Fibroblast of skin of scalp (primary cell): ENCODE measurements at regions not wholly inside any gene's neighbourhood (a gene's known extent, or its start where the extent isn't known, plus 50 kb on each side); places are given as distances from the start of the nearest gene placed in this dataset.
"Not testable (repeated sequence)": the region's sequence is repeated elsewhere in the genome, so short reads cannot be mapped to it uniquely, and the experiment has no call there.

Experiments used
- DNase-seq: peaks from one replicate; pipeline ENCODE4 v3.0.0-alpha.2; 2013

DNA sequence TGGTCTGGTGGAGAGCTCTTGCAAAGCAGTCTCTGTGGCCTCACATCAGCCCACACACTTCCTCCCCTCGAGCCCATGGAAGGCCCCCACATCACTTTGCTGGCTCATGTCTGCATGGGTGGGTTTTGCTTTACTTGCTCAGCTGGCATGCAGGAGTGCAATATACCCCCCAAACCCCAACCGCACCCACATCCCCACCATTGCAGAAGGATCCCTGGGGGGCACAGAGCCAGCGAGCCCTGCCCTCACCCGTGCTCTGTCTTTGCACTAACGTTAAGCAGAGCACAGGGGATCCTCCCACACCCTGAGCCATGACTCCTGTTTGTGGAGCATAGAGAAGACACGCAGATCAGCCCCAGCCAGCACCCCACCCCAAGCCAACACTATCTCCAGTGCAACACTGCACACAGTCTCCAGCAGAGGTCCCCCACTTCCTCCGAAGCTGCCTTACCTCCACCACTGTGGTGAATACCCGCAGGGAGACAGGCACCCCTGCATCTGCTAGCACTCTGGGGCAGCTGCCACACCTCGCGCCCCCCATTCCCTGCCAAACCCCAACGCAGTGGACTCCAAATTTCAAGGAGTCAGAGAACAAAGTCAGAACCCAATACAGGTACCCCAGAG, 177.8 kb upstream of the RGPD4 start:
- DNase-seq = no peak

DNA sequence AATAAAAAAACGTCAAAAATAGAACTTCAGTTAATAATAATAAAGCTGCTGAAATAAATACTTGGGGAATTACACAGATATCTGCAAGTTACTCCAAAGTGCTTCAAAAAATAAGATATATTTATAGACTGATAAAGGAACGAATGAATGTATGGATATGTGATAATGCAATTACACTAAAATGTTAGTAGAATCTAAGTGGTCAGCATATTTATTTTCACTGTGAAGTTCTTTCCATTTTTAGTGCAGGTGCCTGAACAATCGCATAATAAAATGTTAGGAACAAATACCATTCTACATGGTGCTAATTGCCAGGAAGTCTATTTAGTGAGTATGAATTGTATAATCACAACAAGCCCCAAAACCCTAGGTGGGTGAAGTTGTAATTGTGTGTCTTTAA, 169.6 kb upstream of the RGPD4 start:
- no peak for DNase-seq

DNA sequence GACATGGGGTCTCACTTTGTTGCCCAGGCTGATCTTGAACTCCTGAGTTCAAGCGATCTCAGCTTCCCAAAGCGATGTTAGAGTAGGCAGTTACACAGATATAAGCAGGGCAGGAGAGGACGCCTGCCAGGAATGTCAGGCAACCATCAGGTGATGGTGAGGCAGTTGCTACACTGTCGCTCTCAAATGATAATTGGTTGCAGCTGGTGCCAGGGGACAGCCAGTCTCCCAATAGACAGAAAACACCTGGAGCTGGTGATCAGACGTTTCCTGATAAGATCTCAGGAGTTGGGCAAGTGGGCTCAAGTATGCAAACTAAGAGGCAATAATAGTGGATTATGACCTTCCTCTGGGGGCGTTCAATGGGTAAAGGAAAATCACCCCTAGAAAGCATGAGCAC, 163.1 kb upstream of the RGPD4 start:
- no peak for DNase-seq

DNA sequence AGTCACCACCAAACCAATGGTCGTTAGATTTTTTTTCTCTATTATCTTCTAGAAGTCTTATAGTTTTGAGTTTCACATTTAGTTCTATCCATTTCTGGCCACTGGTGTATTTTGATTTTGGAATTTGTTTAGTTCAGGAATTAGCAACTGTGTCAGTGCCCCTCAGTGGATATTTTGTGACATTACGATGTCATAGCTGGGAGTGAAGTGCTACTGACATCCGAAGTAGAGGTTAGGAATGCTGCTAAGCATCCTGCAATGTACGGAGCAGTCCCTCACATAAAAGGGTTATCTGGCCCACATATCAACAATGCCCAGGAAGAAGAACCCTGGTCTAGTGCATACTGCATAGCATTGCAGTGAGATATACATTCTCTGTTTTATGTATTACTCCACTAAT, 157.4 kb upstream of the RGPD4 start:
- DNase-seq = peak; percentile 66

DNA sequence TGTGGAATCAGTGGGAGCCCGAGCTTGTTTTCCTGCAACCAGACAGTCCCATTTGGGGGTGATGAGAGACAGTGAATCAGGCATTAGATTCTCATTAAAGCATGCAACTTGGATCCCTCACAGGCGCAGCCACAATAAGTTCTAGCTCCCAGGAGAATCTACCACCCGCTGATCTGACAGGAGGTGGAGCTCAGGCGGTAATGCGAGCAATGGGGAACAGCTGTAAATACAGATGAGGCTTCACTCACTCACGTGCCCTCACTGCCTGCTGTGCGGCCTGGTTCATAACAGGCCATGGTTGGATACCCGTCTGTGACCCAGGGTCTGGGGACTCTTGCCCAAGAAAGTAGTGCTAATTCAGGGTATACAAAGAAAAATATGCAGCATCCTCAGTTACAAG, 144.8 kb upstream of the RGPD4 start:
- DNase-seq = peak; percentile 92

DNA sequence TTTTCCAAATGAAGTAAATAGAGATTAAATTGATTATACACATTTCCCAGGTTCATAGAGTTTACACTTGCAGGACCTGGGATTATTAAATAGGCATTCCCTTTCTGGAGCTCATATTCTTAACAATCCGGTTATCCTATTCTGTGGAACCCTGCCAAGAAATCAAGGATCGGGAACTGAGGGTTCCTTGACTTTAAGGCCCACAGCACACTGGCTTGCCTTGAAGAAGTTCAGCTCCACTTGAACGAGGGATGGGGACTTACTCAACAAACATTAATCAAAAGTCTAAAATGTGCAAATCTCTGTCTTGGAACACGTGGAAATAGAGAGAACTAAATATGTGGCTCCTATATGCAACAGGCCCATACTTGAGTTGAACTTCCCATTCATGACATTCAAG, 142.3 kb upstream of the RGPD4 start:
- no peak for DNase-seq

DNA sequence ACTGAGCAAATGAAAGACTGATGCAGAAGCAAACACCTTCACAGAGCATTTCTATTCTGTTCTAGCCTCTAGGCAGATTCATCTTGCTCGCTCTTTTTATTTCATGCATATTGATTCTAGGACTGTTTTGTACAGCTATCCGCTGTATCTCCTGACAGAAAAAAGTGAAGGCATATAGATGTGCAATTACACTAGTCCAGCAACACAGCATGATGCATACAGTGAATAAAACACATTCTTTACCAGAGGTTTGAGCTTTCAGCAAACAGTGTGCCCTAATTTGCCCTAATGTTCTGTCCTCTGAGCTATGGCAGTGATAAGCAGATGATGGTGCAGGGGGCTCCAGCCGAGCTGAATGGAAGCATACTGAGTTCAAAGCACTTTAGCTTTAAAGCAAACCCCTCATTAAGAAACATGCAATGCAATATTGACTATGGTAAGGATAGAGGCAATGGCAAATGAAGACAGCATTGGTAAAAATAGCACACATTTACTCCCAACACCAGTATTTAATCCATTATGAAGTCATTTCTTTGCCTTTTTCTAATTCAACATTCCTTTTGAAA, 141.2 kb upstream of the RGPD4 start:
- no peak for DNase-seq

DNA sequence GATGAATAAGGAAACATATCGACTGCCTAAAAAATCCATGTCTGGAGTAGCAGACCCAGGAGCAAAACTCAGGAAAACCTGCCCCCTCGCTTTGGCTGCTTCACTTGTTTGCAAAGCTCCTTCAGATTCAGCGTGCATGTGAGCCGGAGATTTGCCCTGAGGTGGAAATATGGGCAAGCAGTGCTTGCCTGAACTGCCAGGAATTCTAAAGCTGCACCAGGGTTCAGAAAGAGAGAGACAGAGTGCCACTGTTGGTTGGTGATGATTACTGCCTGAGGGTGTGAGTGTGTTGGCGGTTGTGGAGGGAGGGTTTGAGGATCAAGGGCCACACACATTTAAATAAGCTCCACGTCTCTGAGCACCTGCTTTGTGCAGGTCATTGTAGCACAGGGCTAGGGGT, 139.6 kb upstream of the RGPD4 start:
- DNase-seq = peak; percentile 38

DNA sequence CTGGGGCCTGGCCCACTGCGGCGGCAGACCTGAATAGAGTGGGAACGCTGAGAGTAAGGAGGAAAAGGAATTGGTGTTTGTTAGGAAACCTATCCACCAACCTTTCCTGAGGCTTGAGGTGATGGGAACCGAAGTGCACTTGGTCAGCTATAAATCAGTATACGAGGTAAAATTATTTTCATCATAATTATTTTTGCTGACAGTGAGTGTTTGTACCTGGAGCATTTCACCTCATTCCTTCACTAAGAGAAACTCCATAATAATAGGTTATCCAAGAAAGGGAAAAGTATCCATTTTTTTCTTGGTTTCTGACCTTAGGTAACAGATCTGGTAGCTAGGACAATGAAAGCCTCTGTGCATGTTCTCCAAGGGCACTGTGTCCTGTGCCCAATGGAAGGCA, 138.6 kb upstream of the RGPD4 start:
- no peak for DNase-seq

DNA sequence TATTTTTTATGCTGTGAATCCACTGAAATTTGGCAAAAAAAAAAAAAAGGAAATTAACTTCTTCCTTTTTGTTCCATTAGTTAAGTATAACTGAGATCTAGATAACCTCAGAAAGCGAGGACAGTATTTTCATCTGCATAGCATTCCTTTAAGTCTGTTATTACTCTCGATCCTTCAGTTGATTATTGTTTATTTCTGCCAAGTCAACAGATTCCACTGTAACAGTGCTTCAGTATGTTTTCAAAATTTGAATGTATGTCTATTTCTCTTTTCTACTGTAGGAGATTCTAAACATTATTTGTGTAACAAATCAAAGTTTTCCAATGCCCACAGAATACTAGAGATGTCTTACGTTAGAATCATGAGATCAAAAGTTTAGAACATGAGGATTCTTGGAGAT, 133.1 kb upstream of the RGPD4 start:
- no peak for DNase-seq

DNA sequence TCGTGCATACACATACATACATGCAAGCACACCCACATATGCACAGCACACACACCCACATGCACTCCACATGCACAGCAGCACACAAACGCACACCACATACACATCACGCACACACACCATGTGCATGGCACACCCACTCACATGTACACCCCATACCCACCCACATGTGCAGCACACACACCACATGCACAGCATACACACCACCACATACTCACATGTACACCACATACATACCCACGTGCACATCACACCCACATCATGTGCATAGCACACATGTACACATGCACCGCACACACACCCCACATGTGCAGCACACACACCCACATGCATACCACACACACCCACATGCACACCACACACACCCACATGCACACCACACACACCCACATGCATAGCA, 132.0 kb upstream of the RGPD4 start:
- DNase-seq = no peak

DNA sequence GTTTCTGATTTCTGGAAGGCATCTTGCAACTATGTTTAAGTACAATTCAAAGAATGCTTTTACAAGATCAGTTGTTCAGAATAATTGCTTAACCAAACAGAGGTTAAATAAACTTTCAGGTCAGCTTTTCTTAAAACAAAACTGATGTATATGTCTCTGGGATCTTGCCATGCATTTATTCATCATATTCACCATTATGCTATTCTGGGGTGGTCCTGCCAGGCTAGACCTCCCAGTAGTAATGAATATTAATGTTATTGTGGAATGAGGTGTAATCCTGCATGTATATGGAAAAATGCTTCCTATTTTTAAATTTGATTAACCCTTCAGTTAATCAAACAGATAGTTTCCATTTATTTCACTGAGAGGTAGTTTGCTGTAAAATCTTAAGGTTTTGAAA, 129.3 kb upstream of the RGPD4 start:
- peak; percentile 7 for DNase-seq

DNA sequence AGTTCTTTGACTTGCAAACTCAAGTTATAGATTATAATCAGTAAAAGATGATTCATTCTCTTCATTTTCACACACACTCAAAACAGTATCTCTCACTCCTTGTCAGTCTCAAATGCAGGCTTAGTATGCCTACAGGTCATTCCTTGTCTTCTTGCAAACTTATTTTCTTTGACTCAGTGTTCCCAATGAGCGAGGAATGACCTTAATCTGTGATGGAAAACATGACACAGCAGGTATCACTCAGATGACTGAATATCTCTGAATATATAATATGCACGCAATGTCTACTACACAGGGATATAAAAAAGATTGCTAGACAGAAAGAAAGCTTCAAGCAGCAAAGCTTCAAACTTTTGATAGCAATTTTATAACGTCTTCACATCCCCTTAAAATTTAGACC, 127.8 kb upstream of the RGPD4 start:
- no peak for DNase-seq

DNA sequence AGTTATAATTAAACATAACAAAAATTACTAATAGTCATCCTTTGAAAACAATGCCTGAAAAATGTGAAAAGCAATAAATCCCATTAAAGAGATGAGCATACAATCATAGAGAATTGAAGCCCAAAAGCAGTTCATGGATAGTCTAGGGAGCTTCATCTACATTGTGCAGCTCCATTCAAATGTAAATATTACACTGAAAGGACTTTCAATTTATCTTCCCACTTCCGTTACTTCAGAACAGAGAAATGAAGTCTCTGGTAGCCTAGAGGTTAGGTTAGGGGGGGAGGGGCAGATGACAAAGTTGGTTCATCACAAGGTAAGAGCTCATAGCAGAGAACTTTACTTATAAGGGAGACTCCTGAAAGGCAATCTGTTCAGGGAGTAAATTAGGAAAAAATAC, 126.6 kb upstream of the RGPD4 start:
- DNase-seq = no peak

DNA sequence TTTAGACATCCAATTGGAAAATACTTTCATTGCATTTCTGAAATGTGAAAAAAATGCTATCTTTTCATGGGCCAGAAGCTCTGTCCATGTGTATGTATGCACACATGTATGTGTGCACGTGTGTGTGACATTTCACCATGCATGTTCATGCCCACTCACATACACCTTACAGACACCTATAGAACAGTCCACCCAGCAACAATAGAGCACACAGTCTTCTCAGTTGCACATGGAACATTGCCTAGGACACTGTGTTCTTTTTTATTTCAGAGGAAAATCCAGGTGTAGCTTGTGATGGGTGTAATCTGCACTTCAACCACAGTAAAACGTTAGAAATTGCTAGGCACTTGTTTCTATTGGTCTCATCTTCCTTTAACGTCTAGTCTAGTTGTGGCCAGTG, 114.8 kb upstream of the RGPD4 start:
- no peak for DNase-seq

DNA sequence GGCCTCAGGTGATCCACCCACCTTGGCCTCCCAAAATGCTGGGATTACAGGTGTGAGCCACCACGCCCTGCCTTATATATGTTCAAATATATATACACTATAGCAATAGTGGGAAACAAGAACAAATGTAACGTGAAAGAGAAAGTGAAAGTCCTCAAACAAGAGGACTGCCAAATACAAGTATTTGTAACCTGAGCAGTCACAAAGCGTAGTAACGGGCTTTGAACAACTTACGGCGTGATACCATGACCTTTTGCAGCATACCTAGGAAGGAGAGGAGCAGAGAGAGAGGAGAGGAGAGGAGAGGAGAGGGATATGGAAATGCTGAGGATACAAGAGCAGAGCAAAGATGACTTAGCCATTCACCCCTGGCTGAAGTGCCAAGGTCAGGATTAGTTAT, 113.8 kb upstream of the RGPD4 start:
- no peak for DNase-seq

DNA sequence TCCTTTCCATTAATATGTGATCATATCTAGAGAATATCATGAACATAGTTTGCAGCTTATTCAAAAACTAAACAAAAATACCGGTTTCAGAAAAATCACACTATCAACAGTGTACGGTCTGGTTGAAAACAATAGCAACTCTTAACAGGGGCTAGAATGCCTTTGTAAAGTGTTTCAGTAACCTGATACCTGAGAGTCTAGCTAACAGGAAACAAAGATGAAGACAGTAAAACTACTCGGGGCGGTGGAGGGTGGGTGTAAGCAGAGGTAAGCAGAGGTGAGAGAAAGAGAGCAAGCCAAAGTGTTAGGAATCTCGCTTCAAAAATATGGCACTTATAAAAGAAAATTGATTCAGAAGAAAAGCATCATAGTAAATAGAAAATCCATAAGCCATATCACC, 109.0 kb upstream of the RGPD4 start:
- no peak for DNase-seq

DNA sequence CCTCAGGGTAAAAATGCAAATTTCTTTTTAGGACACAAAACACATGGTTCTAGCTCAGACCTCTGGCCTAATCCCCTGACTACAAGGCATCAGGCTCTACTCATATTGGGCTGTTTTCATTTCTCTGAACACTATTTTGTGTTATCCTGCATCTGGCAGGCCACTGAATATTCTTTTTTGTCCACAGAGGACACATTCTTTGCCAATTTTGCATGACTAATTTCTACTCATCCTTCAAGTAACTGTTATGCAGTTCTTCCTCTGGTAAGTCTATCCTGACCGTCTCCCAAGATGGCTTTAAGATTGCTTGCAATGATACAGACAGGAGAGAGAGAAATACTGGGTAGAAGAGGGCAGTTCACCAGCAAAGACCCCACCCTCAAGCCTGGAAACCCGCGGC, 107.6 kb upstream of the RGPD4 start:
- DNase-seq = no peak

DNA sequence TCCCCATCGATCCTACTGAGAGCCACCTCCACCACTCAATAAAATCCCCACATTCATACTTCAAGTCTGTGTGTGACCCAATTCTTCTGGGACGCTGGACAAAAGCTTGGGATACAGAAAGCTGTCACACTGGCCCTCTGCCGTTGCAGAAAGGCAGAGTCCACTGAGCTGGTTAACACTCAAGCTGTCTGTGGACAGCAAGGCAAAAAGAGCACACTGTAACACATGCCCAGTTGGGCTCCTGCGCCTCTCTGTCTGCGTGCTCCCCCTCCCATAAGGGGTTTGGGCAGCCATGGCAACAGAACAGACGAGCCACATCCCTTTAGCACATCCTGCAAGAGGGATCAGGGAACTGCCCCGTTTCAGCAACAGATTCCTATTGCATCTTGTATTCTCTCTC, 106.9 kb upstream of the RGPD4 start:
- DNase-seq = no peak

DNA sequence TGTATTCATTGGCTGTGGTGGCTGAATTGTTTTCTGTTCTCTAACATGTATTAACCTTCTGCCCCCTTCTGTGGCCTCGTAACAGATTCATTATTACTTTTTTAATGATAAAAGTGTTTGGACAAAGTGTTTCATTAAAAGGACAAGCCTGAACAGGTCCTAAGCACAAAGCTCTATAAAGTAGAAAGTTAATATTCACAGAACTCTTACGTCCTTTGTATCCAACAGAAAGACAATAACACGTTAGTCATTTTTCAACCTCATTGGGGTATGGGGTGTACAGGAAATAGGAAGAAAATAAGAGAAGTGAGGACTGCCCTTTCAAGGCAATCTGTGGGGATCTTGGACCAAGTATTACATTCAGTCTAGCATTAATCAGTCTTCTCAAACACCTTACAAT, 105.5 kb upstream of the RGPD4 start:
- DNase-seq = no peak

DNA sequence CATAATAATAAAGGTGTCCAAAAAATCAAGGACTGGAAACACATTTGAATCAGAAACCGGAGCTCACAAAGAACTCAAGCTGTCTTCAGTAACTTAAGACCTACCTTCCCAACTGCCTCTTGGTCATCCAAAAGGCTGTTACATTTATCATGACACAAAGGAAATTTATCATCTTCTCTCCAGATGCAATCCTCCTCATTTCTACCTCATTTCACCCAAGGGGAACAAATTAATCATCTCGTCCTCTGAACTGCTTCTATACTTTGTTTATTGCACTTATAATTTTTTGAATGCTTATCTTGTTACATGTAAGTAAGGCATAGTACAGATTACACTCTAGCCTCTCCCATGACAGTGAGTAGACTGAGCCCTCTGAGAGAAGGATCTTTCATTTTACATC, 105.1 kb upstream of the RGPD4 start:
- DNase-seq = no peak

DNA sequence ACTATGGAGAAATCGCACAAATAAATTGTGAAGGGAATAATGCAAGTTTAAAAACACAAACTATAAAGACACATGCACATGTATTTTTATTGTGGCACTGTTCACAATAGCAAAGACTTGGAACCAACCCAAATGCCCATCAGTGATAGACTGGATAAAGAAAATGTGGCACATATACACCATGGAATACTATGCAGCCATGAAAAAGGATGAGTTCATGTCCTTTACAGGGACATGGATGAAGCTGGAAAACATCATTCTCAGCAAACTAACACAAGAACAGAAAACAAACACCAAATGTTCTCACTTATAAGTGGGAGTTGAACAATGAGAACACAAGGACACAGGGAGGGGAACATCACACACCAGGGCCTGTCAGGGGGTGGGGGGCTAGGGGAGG, 100.9 kb upstream of the RGPD4 start:
- not testable (repeated sequence) for DNase-seq

DNA sequence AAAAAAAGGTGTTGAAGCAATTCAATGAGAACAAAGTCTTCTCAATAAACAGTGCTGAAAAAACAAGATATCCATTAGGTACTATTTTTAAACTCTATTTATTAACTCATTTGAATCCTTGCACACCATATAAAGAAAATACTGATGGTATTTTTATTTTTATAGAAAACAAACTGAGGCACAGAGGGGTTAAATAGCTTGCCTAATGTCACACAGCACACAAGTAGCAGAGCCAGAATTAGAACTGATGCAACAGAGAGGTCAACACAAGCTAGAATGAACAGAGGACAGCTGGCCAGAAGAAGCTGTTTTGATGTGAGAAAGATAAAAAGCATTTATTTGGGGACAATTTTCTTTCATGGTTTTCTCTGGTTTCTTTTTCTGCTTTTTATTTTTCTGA, 99.4 kb upstream of the RGPD4 start:
- no peak for DNase-seq

DNA sequence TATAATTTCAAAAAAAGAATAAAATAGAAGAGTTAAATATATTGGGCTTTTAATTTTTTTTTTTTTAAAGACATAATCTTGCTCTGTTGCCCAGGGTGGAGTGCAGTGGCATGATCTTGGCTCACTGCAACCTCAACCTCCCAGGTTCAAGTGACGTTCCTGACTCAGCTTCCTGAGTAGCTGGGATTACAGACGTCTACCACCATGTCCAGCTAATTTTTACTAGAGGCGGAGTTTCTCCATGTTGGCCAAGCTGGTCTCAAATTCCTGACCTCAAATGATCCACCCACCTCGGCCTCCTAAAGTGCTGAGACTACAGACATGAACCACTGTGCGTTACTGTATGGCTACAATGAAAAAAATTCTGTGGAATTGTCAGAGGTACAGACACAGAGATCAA, 98.1 kb upstream of the RGPD4 start:
- DNase-seq = no peak

DNA sequence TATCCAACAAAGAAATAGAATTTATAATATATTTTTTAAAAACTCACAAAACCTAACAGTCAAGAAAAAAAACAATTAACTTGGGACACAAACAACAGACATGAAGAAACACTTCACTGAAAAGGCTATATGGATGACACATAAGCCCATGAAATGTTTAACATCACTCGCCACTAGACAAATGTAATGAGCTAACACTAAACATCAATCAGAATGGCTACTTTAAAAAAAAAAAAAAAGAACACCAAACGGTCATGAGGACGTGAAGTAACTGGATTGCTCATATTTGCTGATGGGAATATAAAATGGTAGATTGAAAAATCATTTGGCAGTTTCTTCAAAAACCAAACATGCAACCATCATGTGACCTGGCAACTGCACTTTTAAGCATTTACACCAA, 97.3 kb upstream of the RGPD4 start:
- no peak for DNase-seq
